Stimulated activated CD4-positive, alpha-beta T cell treated with anti-CD3 and anti-CD28 coated beads, TNF-alpha, amount 100 ng/mL, for 1 hour (primary cell): ENCODE measurements at regions not wholly inside any gene's neighbourhood (a gene's known extent, or its start where the extent isn't known, plus 50 kb on each side); places are given as distances from the start of the nearest gene placed in this dataset.

Experiments used
- DNase-seq, 3 donors: peaks; one replicate each; pipeline ENCODE4 v3.0.0-alpha.2; 2020; ENCODE audit warnings: low read depth in 3 of 3, low spot score in 1 of 3

- no peak for DNase-seq
These were observed 114.5 kb downstream of the MAT2B start for GRCh38 chr5:163619951-163620350.

GRCh38 chr5:163622799-163623198 lies 117.4 kb downstream of the MAT2B start:
- no peak for DNase-seq

GRCh38 chr5:163623524-163623923 lies 118.1 kb downstream of the MAT2B start:
- no peak for DNase-seq

- no peak for DNase-seq
These were observed 118.6 kb downstream of the MAT2B start for GRCh38 chr5:163623986-163624385.

GRCh38 chr5:163624431-163624830 lies 119.0 kb downstream of the MAT2B start:
- DNase-seq: no peak

GRCh38 chr5:163626904-163627434 lies 121.5 kb downstream of the MAT2B start:
- DNase-seq: no peak

- DNase-seq: no peak
These were observed 126.4 kb downstream of the MAT2B start for GRCh38 chr5:163631856-163632255.

GRCh38 chr5:163633926-163634460 lies 128.6 kb downstream of the MAT2B start:
- DNase-seq: no peak

- DNase-seq: no peak
These were observed 130.2 kb downstream of the MAT2B start for GRCh38 chr5:163635631-163636030.

GRCh38 chr5:163642904-163643303 lies 137.5 kb downstream of the MAT2B start:
- DNase-seq: no peak

GRCh38 chr5:163645421-163646416 lies 140.3 kb downstream of the MAT2B start:
- DNase-seq: no peak

GRCh38 chr5:163649514-163649913 lies 144.1 kb downstream of the MAT2B start:
- no peak for DNase-seq

- no peak for DNase-seq
These were observed 148.1 kb downstream of the MAT2B start for GRCh38 chr5:163653526-163653925.

GRCh38 chr5:163658702-163659567 lies 153.5 kb downstream of the MAT2B start:
- no peak for DNase-seq

GRCh38 chr5:163659568-163659902 lies 154.1 kb downstream of the MAT2B start:
- no peak for DNase-seq

- DNase-seq: no peak
These were observed 155.1 kb downstream of the MAT2B start for GRCh38 chr5:163660486-163660885.

GRCh38 chr5:163661360-163661759 lies 155.9 kb downstream of the MAT2B start:
- DNase-seq: no peak

- no peak for DNase-seq
These were observed 164.6 kb downstream of the MAT2B start for GRCh38 chr5:163670036-163670435.

- DNase-seq: no peak
These were observed 171.7 kb downstream of the MAT2B start for GRCh38 chr5:163677092-163677491.

- DNase-seq: no peak
These were observed 176.8 kb downstream of the MAT2B start for GRCh38 chr5:163682234-163682633.

- DNase-seq: no peak
These were observed 182.0 kb downstream of the MAT2B start for GRCh38 chr5:163687414-163687813.
